Ecto neural progenitor cell (in vitro differentiated cells): ENCODE measurements at regions not wholly inside any gene's neighbourhood (a gene's known extent, or its start where the extent isn't known, plus 50 kb on each side); places are given as distances from the start of the nearest gene placed in this dataset.

Experiments
- DNase-seq: peaks from one replicate; pipeline ENCODE4 v3.0.0-alpha.2; 2018; ENCODE audit warnings: low spot score

DNA sequence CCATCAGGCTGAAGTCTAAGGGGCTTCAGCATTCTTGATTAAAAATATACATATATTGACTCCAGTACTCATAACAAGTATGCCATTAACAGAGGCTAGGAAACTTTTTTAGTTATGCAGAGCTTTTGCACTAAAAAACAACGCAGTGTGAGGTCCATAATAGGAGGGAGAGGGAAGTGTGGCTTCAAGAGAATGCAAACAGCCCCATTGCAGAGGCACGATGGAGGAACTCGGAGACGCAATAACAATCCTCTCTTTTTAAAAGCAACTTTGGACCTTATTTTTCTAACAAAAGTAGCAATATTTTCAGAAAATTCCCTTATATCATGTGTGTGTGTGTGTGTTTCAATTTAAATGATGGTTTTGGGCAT is 150.0 kb upstream of the PTCH1 start:
- DNase-seq = no peak

GRCh38 chr9:95666096-95666784 is 149.5 kb upstream of the PTCH1 start:
- DNase-seq = no peak

DNA sequence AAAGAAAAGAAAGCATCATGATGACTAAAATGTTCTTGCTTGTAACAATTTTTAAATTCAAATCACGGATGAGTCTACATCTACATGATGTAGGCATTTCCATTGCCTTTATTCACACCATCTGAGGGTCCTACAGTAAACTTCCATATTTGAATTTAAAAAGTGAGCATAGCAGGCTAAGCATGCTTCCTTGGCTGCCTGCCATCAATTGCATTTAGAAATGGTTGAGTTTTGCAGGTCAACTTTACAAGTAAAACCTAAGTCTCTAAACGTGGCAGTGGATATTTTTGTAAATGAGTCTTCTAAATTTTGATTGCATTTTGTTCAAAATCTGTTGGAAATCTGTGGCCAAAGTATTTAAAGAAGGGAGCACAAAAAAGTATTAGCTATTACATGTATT is 136.5 kb upstream of the PTCH1 start:
- DNase-seq = no peak

GRCh38 chr9:95650720-95651119 is 133.9 kb upstream of the PTCH1 start:
- no peak for DNase-seq

DNA sequence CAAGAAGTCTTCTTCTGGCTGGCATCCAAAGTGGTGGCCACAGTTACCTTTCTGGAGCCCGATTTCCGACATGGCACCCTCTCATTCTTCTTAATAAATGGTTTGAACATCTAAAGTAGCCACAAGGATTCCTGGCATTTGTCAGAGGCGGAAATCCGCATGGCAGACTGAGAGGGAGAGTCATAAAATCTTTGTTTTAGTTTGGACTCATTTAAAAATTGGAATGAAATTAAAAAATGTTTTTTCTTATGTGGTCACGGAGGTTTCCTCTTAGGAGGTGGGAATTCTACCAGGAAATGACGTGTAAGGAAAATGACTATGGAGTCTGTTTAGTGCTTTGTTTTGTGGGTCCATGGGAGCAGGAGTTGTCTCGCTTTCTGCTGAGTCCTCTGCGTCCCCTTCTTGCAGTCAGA is 133.0 kb upstream of the PTCH1 start:
- no peak for DNase-seq

GRCh38 chr9:95648225-95648624 is 131.5 kb upstream of the PTCH1 start:
- no peak for DNase-seq

DNA sequence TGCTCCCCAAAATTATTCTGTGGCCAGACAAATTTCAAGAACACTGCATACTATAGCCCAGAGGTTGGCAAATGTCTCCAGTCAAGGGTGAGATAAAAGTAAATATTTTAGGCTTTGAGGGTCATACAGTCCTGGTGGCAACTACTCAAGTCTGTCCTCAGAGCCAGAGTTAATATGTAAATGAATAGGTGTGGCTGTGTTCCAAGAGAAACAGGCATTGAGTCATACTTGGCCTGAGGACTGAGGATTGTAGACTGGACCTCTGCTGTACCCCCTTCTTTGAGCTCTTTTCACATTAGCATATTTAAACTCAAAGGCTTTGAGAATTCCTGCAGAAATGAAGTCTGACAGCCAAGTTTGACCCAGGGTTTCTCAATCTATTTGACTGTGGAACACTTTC is 129.2 kb upstream of the PTCH1 start:
- no peak for DNase-seq

DNA sequence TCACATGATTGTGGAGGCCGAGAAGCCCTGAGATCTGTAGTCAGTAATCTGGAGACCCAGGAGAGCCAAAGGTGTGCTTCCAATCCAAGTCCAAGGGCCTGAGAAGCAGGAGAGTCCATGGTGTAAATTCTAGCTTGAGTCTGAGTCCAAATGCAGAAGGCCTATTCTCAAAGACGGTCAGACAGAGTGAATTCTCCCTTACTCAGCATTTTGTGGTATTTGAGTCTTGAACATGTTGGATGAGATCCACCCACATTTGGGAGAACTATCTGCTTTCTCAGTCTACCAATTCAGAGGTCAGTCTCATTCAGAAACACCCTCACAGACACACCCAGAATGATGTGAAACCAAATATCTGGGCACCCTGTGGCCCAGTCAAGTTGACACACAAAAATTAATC is 128.8 kb upstream of the PTCH1 start:
- no peak for DNase-seq

DNA sequence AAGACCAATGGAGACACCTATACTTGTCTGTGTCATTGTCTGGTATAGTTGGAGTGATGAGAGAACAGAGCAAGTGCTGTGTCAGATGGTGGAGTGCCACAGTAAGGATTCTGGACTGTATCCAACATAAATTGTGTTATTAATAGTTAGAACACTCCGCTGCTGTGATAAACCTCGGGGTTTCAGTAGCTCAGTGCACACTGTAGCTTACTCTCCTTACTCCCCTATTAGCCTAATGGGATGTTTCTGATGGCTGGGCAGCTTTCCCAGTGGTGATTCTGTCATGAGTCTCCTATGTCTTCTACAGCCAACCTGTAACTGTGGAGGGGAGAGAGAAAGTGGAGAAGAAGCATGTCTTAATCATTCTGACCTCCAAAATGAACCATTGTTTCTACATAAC is 127.6 kb upstream of the PTCH1 start:
- DNase-seq = no peak

- no peak for DNase-seq
These were observed 126.8 kb upstream of the PTCH1 start for GRCh38 chr9:95643619-95644018.

DNA sequence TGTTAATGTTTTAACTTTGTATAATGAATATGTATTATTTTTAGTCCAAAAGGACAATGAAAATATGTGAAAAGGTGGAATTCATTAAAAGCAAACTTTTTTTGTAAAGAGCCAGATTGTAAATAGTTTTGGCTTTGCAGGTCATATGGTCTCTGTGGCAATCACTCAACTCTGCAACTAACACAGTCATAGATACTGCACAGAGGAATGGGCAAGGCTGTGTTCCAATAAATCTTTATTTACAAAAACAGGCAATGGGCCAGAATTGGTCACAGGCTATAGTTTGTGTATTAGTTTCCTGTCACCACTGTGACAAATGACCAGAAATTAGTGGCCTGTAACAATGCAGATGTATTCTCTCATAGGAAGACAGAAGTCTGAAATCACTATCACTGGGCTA is 125.4 kb upstream of the PTCH1 start:
- no peak for DNase-seq

- DNase-seq = no peak
These were observed 124.8 kb upstream of the PTCH1 start for GRCh38 chr9:95641586-95641985.

- no peak for DNase-seq
These were observed 123.6 kb upstream of the PTCH1 start for GRCh38 chr9:95640336-95640735.

DNA sequence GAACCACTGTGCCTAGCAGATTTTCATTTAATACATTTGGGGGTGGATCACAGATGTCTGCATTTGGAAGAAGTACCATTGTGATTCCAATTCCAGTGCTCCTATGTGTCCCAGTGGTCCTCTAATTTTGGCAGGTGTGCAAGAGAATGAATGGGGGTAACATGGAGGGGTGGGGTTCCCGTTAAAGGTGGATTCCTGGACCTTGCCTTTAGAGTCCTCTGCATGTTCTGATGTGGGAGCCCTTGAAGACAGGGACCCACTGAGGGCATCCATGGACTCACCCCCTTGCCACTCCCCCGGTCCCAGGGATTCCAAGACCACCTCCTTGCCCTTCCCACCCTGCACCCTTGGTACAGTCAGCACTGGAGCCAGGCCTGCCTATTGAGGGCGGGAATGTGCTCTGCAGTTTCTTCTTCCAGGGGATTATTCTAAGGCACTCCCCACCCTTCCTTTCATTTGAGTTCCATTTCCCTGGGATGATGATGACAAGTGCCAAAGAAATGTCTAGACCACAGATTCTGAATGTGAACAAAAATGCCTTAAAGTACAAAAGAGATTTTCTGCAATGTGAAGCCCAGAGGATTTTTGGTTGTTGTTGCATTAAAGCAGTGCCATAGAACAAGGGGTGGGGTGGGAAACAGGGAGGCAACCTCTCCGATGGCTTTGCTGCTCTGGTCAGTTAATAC is 119.4 kb upstream of the PTCH1 start:
- DNase-seq = no peak

- no peak for DNase-seq
These were observed 117.8 kb upstream of the PTCH1 start for GRCh38 chr9:95634536-95634935.

DNA sequence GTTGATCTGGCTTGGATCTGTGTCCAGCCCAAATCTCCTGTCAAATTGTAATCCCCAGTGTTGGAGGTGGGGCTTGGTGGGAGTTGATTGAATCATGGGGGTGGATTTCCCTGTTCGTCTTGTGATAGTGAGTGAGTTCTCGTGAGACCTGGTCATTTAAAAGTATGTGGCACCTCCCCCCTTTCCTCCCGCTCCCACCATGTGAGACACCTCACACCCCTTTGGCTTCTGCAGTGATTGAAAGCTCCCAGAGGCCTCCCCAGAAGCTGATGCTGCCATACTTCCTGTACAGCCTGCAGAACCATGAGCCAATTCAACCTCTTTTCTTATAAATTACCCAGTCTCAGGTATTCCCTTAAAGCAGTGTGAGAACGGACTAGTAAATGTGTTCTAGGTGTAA is 117.3 kb upstream of the PTCH1 start:
- no peak for DNase-seq

DNA sequence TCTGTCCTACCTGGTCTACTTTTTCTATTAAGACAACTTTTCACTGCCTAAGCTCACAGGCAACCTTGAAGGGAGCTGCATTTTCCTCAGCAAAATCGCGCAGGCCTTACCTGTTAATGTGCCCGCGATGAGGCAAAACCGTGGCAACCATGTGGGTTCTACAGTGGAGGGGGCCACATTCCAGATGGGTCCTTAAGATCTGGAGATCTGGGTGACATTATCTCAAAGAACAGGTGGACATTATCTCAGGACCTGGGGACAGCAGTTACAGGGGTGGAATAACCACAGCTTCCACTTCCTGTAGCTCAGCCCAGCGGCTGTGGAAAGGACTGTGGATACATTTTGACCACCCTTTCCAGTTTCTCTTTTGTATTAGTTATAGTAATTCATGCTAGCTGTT is 112.8 kb upstream of the PTCH1 start:
- no peak for DNase-seq

- DNase-seq = no peak
These were observed 111.0 kb upstream of the PTCH1 start for GRCh38 chr9:95627802-95628201.

- no peak for DNase-seq
These were observed 110.3 kb upstream of the PTCH1 start for GRCh38 chr9:95626885-95627558.

DNA sequence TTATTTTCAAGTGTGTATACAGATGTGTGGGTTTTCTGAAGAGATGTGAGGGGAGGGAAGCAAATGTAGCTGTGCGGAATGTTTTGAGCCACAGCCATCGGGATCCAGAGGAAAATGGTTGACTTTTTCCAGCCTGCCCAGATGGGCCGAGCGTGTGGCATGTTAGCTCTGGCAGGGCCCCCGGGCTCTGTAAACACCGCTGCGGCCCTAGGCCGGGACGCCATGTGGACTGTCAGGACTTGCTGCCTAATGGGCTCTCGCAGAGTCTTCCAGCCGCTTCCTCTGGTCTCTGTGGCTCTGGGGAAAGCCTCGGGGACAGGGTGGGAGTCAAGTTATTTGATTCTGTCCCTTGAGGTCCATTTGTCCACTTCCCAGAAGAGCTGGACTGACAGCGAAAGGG is 109.6 kb upstream of the PTCH1 start:
- DNase-seq = no peak

DNA sequence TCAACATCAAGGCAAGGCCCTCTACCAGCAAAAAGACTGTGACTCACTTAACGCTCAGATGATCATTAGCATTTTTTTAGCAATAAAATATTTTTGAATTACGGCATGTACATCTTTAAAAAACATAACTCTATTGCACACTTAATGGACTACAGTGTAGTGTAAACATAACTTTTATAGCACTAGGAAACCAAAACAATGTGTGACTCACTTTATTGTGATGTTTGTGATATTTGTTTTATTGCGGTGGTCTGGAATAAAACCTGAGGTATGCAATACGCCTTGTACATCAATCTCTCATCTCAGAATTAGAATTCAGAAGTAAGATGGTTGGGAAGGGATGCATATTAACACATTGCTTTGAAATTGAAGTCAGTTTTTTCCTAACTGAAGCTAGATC is 106.9 kb upstream of the PTCH1 start:
- DNase-seq = no peak

DNA sequence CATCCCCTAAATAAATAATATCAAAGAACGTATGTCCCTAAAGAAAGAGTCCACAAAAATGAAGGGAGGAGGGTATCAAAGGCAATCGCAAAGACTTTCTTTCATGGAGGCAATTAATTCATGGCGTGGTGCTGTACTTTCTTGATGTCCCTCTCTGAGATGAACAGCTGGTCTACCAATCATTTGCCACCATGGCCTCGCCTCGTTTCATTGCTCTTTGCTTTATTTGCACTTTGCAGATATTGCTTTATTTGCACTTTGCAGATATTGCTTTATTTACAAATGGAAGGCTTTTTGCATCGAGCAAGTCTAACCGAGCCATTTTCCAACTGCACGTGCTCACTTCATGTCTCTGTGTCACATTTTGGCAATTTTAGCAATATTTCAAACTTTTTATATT is 104.0 kb upstream of the PTCH1 start:
- DNase-seq = no peak

- DNase-seq = no peak
These were observed 103.5 kb upstream of the PTCH1 start for GRCh38 chr9:95620314-95620713.

DNA sequence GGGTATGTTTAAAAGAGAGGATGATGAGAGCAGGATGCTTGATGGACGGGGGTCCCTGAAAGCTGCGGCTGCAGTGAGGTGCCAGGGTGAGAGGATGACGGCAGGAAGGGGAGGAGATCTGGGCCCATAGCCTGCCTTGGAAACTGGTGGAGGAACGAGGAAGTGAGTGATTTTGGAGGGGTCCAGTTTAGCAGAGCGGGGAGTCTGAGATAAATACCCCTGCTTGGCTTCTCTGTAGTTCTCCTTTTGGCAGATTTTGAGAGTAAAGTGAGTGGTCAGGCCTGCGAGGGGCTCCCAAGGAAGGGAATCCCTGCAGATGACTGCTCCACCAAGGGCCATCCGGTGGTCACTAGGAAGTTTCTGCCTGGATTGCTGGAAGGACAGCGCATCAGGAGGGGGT is 98.5 kb upstream of the PTCH1 start:
- no peak for DNase-seq
